Psoas muscle (tissue), 7 donors: ENCODE measurements at regions not wholly inside any gene's neighbourhood (a gene's known extent, or its start where the extent isn't known, plus 50 kb on each side); places are given as distances from the start of the nearest gene placed in this dataset.
"Not testable (repeated sequence)": the region's sequence is repeated elsewhere in the genome, so short reads cannot be mapped to it uniquely, and the experiment has no call there.

Experiments used
- ATAC-seq, 4 donors: fragments of 200-7000 bp; cut with Tn5 transposase; one replicate each; pipeline ENCODE4 v1.9.1; 2020; ENCODE audit warnings: moderate library complexity in 3 of 4, mild to moderate bottlenecking in 2 of 4
- DNase-seq, 2 donors: peaks; one replicate each; pipeline ENCODE4 v3.0.0-alpha.2; 2020
- H3K27ac ChIP-seq: fragments of 200-600 bp; one replicate; pipeline ENCODE4 v1.8.0; 2022
- H3K27me3 ChIP-seq, 3 donors: fragments of 200-600 bp in 1 of 3; one replicate each; pipeline versions ENCODE4 v1.6.1 to v1.8.0; 2013 to 2022; ENCODE audit warnings: low read length in 2 of 3, mild to moderate bottlenecking in 2 of 3, moderate library complexity in 1 of 3; ENCODE audit not compliant: insufficient read depth in 3 of 3
- H3K36me3 ChIP-seq, 2 donors: fragments of 200-600 bp in 1 of 2; one replicate each; pipeline versions ENCODE4 v1.6.1 to v1.8.0; 2013 to 2022; ENCODE audit warnings: low read depth in 1 of 2, mild to moderate bottlenecking in 1 of 2, moderate library complexity in 1 of 2; ENCODE audit not compliant: insufficient read depth in 1 of 2
- H3K4me1 ChIP-seq: fragments of 200-600 bp; one replicate; pipeline ENCODE4 v1.8.0; 2022
- H3K4me3 ChIP-seq: fragments of 200-600 bp; one replicate; pipeline ENCODE4 v1.8.0; 2022; ENCODE audit warnings: mild to moderate bottlenecking
- H3K9me3 ChIP-seq: fragments of 200-600 bp; one replicate; pipeline ENCODE4 v1.8.0; 2022
- CTCF ChIP-seq: fragments of 200-600 bp; IDR thresholded peaks from one replicate; pipeline ENCODE4 v1.8.0; 2022; ENCODE audit warnings: antibody characterized with exemption
- WGBS, 3 donors: extraction: QIAGEN DNeasy Blood & Tissue Kit; methylation state at CpG; one replicate each; pipeline versions ENCODE4 v1.1.6 to v1.1.7; 2013; 5-methylcytosine and 5-hydroxymethylcytosine counted together
- intact Hi-C, 2 donors: fragments of 100-400 bp; cut with DNase I; formaldehyde crosslinking; loops; one replicate each; pipeline versions ENCODE4 v1.11.0 to v1.14.2; 2022
- donor health status: healthy with polysubstance abuse.
- donor health status: DM: no; HTN: no; CAD: no; lungs with moderate emphysema.
- donor health status: Bipolar disorder and iron deficiency.
- donor health status: healthy.
- donor health status: DM: yes; HTN: yes; CAD: no.
- donor health status: DM: no; HTN: no; CAD: no.
- donor health status: DM: yes; HTN: yes; CAD: no.

- WGBS, 3 donors, result 12 to 25% (median 24%) methylated on average over 2 of the region's 2 CpGs
- no peaks in the 10 kb centered on the region for H3K36me3 ChIP-seq
- TF ChIP-seq CTCF, result no peak
- no peak for ATAC-seq
- H3K27me3 ChIP-seq, result no peaks in the 10 kb centered on the region
- intact Hi-C loops, result no loop called here
- no peaks in the 10 kb centered on the region for H3K4me1 ChIP-seq
- no peak for DNase-seq
- no peaks in the 10 kb centered on the region for H3K9me3 ChIP-seq
- no peak overlapping the region for H3K4me3 ChIP-seq
- no peak overlapping the region for H3K27ac ChIP-seq
These were observed 489.3 kb downstream of the AMY1C start for GRCh38 chr1:104238991-104239390.

GRCh38 chr1:104248385-104248784 lies 498.7 kb downstream of the AMY1C start:
- intact Hi-C loops, result no loop called here
- DNase-seq, result no peak
- TF ChIP-seq CTCF, result no peak
- Histone ChIP-seq H3K27ac (no peak overlapping the region), H3K4me1 (no peaks in the 10 kb centered on the region), H3K4me3 (no peak overlapping the region), H3K36me3 (no peaks in the 10 kb centered on the region), H3K27me3 (no peaks in the 10 kb centered on the region), H3K9me3 (no peaks in the 10 kb centered on the region)
- no peak for ATAC-seq
- WGBS, 3 donors, result 57 to 78% (median 59%) methylated on average over 4 of the region's 4 CpGs

GRCh38 chr1:104259481-104259880 lies 509.8 kb downstream of the AMY1C start:
- 0 to 7% (median 3%) methylated on average over 1 of the region's 1 CpG for WGBS, 3 donors
- intact Hi-C loops, result no loop called here

GRCh38 chr1:104263110-104263509 lies 513.4 kb downstream of the AMY1C start:
- H3K27ac ChIP-seq, intact Hi-C loops, H3K36me3 ChIP-seq, H3K4me3 ChIP-seq, H3K27me3 ChIP-seq, DNase-seq, H3K9me3 ChIP-seq, ATAC-seq, H3K4me1 ChIP-seq: not testable (repeated sequence)
- WGBS, 3 donors, result 76 to 88% (median 87%) methylated on average over 14 of the region's 14 CpGs

More at GRCh38 chr1:104259481-104259880, 509.8 kb downstream of the AMY1C start:
- Histone ChIP-seq H3K4me3 (no peak overlapping the region), H3K27ac (no peak overlapping the region), H3K36me3 (no peaks in the 10 kb centered on the region), H3K4me1 (no peaks in the 10 kb centered on the region), H3K9me3 (no peaks in the 10 kb centered on the region), H3K27me3 (no peaks in the 10 kb centered on the region)
- ATAC-seq (no peak), DNase-seq (no peak)
- no peak for TF ChIP-seq CTCF

- no peaks in the 10 kb centered on the region for H3K27me3 ChIP-seq
- DNase-seq (no peak), ATAC-seq (no peak)
- no peak overlapping the region for H3K27ac ChIP-seq
- no peaks in the 10 kb centered on the region for H3K9me3 ChIP-seq
- H3K4me3 ChIP-seq, result no peak overlapping the region
- no peaks in the 10 kb centered on the region for H3K36me3 ChIP-seq
- intact Hi-C loops, result no loop called here
- no peaks in the 10 kb centered on the region for H3K4me1 ChIP-seq
- 65 to 69% (median 65%) methylated on average over 2 of the region's 2 CpGs for WGBS, 3 donors
- TF ChIP-seq CTCF, result no peak
These were observed 514.8 kb downstream of the AMY1C start for GRCh38 chr1:104264521-104264920.
